GM20000 (cell line): ENCODE measurements at regions not wholly inside any gene's neighbourhood (a gene's known extent, or its start where the extent isn't known, plus 50 kb on each side); places are given as distances from the start of the nearest gene placed in this dataset.

Experiments used
- DNase-seq: peaks from one replicate; pipeline ENCODE4 v3.0.0; 2012; ENCODE audit warnings: low spot score
- CTCF ChIP-seq: IDR thresholded peaks from 2 replicates; pipeline ENCODE4 v1.5.1; 2012; ENCODE audit warnings: mild to moderate bottlenecking, control low read depth; ENCODE audit errors: extremely low read depth, missing control alignments

DNA sequence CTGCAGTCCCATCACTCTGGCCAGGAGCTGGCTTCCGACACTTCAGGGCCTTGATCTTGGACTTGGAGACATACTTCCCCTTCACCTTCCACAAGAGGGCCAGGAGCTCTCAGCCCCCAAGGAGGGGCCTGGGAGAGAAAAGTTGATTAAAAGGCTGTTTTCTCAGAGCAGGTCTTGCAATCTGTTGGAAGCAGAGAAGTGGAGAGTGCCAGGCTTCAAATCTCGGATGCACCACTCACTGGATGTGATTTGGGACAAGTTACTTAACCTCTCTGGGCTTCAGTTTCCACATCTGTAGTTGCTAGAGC, 255.3 kb downstream of the CYP26B1 start:
- TF ChIP-seq CTCF = no peak
- no peak for DNase-seq

DNA sequence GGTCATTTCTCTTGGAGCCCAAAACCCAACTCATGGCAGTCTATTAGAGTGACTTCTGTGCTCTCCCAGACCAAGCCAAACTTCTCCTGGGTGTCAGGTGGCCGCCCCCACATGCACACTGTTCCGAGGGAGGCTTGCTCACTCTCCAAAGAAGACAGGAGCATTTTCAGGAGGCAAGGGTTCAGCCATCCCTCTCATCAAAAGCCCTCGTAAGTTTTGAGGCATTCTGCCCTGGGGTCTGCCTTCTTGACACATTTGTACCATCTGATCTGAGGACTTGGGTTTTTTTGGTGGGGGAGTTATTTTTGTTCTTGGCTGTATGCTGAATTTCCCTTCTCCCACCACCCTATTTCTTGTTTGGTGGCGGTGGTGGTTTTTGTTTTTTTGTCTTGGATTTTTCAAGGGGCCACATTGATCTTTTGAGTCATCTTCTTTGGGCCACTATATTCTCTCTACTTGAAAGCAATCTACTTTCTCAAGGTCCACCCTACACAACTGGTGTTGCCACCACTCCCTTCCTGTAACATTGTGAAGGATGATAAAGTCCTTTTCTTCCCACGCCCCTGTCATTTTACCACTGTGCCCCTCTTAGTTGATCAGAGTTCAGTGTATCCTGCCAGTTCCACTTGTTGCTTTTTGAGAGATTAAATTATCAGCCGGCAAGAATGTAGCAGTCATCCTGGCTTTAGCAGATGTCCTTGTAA, 255.8 kb downstream of the CYP26B1 start:
- no peak for TF ChIP-seq CTCF
- DNase-seq = no peak

GRCh38 chr2:71891155-71891554, 256.5 kb downstream of the CYP26B1 start:
- no peak for TF ChIP-seq CTCF
- no peak for DNase-seq

GRCh38 chr2:71889759-71890684, 257.6 kb downstream of the CYP26B1 start:
- no peak for DNase-seq
- no peak for TF ChIP-seq CTCF

DNA sequence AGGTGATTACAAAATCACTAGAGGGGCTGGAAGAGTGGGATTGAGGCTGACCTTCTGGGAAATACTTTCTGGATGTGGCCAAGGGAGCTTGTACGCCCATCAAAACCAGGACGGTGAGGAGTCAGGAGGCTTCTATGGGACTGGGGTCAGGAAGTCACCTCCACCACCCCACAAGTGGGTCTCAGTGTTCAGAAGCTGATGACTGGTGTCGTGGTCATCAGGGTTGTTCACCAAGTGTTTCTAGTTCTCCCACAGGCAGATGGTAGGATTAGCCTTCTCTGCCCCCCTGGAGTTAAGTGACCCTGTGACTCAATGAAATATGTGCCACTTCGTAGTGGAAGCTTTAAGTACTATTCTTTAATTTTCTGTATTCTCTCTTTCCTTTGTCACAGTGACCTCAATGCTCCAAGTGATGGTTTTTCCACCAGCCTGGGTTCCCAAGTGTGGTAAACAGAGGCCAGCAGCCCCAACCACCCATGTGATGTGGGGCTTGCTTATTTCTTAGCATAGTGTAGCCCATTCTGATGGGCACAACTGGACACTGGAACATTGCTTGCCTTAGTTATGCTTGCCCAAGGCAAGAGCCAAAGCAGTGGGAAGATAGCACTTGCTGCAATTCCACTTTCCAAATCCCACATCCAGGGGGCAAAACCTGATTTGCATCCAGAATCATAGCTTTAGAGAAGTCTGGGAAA, 258.8 kb downstream of the CYP26B1 start:
- no peak for TF ChIP-seq CTCF
- no peak for DNase-seq

GRCh38 chr2:71887196-71887595, 260.5 kb downstream of the CYP26B1 start:
- no peak for DNase-seq
- no peak for TF ChIP-seq CTCF

- TF ChIP-seq CTCF = no peak
- no peak for DNase-seq
These were observed 261.4 kb downstream of the CYP26B1 start for GRCh38 chr2:71886241-71886640.
